Peyer's patch (tissue), 4 donors: ENCODE measurements at regions not wholly inside any gene's neighbourhood (a gene's known extent, or its start where the extent isn't known, plus 50 kb on each side); places are given as distances from the start of the nearest gene placed in this dataset.

Source experiments
- DNase-seq, 3 donors: peaks; one replicate each; pipeline ENCODE4 v3.0.0-alpha.2; 2017 to 2019
- H3K27ac ChIP-seq, 4 donors: fragments of 200-600 bp; sonication (generic); one replicate each; pipeline ENCODE4 v1.5.1; 2016 to 2019
- H3K27me3 ChIP-seq, 2 donors: fragments of 200-600 bp; sonication (generic); one replicate each; pipeline ENCODE4 v1.5.1; 2019
- H3K36me3 ChIP-seq, 3 donors: fragments of 200-600 bp; sonication (generic); one replicate each; pipeline ENCODE4 v1.5.1; 2016 to 2019
- H3K4me1 ChIP-seq, 4 donors: fragments of 200-600 bp; sonication (generic); one replicate each; pipeline ENCODE4 v1.5.1; 2016 to 2019
- H3K4me3 ChIP-seq, 4 donors: fragments of 200-600 bp; sonication (generic); 1 replicate in 3 of 4; 2 replicates in 1 of 4; pipeline ENCODE4 v1.5.1; 2016 to 2019; ENCODE audit warnings: mild to moderate bottlenecking in 1 of 4
- H3K9me3 ChIP-seq, 4 donors: fragments of 200-600 bp; sonication (generic); one replicate each; pipeline ENCODE4 v1.5.1; 2016 to 2019; ENCODE audit warnings: mild to moderate bottlenecking in 1 of 4
- POLR2A ChIP-seq, 2 donors: fragments of 450-650 bp; IDR thresholded peaks; one replicate each; pipeline ENCODE4 v1.5.1; 2017; ENCODE audit warnings: antibody characterized with exemption in 2 of 2, mild to moderate bottlenecking in 2 of 2, moderate library complexity in 2 of 2
- TF ChIP-seq, protein P1 (sequence below), 6 experiments: fragments of 450-650 bp in 4 of 6; fragments of 200-600 bp in 2 of 6; sonication (generic) in 1 of 6; IDR thresholded peaks; one replicate each; pipeline ENCODE4 v1.5.1; 2017 to 2019; ENCODE audit warnings: antibody characterized with exemption in 6 of 6, mild to moderate bottlenecking in 3 of 6, moderate library complexity in 1 of 6

DNA sequence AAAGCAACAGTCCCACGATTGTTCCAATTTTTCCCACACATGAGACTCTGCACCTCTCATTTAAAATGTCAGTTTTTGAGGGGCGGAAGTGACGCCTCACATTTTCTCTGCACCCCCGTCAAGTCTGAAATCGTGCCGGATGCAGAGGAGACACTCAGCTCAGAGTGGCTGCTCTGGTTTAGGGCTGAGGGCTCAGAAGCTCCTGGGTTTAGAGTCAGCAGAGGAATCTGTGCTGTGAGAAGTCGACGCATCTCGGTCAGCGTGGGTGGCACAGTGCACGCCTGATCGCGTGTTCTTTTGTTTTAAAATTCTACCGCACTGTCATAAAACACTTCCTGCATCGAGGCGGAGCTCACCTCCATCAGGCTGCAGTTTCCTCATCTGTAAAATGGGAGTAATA is 116.7 kb upstream of the ADRA2C start:
- Histone ChIP-seq H3K4me3 (no peak overlapping the region), H3K36me3 (no peaks in the 10 kb centered on the region), H3K9me3 (no peaks in the 10 kb centered on the region), H3K4me1 (no peaks in the 10 kb centered on the region), H3K27ac (no peak overlapping the region), H3K27me3 (no peaks in the 10 kb centered on the region)
- no peak for DNase-seq
- no peak for TF ChIP-seq POLR2A (IDR thresholded peaks at IDR 0.05)
- TF ChIP-seq, protein P1, sequence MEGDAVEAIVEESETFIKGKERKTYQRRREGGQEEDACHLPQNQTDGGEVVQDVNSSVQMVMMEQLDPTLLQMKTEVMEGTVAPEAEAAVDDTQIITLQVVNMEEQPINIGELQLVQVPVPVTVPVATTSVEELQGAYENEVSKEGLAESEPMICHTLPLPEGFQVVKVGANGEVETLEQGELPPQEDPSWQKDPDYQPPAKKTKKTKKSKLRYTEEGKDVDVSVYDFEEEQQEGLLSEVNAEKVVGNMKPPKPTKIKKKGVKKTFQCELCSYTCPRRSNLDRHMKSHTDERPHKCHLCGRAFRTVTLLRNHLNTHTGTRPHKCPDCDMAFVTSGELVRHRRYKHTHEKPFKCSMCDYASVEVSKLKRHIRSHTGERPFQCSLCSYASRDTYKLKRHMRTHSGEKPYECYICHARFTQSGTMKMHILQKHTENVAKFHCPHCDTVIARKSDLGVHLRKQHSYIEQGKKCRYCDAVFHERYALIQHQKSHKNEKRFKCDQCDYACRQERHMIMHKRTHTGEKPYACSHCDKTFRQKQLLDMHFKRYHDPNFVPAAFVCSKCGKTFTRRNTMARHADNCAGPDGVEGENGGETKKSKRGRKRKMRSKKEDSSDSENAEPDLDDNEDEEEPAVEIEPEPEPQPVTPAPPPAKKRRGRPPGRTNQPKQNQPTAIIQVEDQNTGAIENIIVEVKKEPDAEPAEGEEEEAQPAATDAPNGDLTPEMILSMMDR (IDR thresholded peaks at IDR 0.05), result no peak

DNA sequence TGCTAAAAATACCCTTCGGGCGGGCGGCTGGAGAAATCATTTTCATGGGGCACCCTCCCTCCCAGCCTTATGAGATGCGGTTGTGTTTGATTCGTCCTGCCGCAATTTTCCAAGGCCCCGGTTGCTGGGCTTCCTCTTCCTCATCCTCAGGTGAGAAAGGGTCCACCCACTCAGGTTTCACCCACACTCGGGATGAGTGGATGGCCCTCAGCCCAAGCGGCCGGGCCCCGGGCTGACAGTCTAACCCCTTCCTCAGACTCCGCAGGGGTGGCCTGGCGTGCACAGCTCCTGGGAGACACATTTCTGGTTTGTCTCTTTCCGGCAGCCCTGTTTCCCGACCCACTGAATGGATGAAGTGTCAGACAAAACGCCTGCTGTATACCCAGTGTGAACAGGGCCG is 116.5 kb upstream of the LRPAP1 start:
- no peak for DNase-seq
- Histone ChIP-seq H3K9me3 (no peaks in the 10 kb centered on the region), H3K36me3 (no peaks in the 10 kb centered on the region), H3K4me3 (no peak overlapping the region), H3K4me1 (no peaks in the 10 kb centered on the region), H3K27ac (no peak overlapping the region), H3K27me3 (no peaks in the 10 kb centered on the region)
- TF ChIP-seq POLR2A (IDR thresholded peaks at IDR 0.05), result no peak
- TF ChIP-seq, protein P1 (IDR thresholded peaks at IDR 0.05), result no peak

DNA sequence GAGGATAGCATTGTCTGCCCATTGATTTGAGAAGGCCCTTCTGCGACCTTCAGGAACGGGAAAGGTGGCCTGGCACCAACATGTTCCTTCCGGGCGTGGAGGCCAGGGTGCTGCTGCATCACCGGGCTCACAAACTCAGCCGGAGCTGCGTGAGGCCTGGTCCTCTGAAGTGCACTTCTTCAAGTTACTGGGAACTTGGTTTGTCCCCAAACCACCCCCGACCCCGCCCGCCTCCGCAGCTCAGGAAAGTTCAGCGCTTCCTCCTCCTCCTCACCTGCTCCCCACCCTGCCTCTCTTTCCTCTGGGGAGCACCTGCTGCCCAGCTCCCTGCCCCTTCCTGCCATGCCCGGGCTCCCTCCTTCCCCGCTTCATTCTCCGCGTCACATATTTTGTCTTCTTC is 116.0 kb upstream of the LRPAP1 start:
- no peaks in the 10 kb centered on the region for H3K9me3 ChIP-seq
- H3K27me3 ChIP-seq, result no peaks in the 10 kb centered on the region
- TF ChIP-seq, protein P1 (IDR thresholded peaks at IDR 0.05), result no peak
- TF ChIP-seq POLR2A (IDR thresholded peaks at IDR 0.05), result no peak
- no peaks in the 10 kb centered on the region for H3K36me3 ChIP-seq
- no peak overlapping the region for H3K4me3 ChIP-seq
- DNase-seq, result no peak
- H3K27ac ChIP-seq, result no peak overlapping the region
- no peaks in the 10 kb centered on the region for H3K4me1 ChIP-seq

DNA sequence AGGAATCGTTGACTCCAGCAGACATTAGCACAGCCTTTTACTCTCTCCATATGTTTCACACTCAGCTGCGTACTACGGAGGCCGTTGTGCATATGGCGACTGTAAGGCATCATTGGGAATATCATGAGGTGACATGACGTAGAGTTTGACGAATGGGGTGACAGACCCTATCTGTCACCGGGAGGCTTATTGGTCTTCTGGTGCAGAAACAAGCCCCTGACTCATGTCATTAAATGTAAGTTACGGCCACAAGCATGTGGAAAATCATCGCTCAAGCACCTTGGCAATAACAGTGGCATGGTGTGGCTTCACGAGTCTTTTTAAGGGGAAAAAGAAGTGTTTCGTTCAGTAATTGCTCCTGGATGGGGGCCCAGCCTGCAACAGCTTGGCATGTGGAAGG is 115.2 kb upstream of the LRPAP1 start:
- no peak for DNase-seq
- no peak overlapping the region for H3K27ac ChIP-seq
- H3K4me1 ChIP-seq, result no peaks in the 10 kb centered on the region
- no peaks in the 10 kb centered on the region for H3K36me3 ChIP-seq
- no peak overlapping the region for H3K4me3 ChIP-seq
- TF ChIP-seq, protein P1 (IDR thresholded peaks at IDR 0.05), result no peak
- TF ChIP-seq POLR2A (IDR thresholded peaks at IDR 0.05), result no peak
- H3K9me3 ChIP-seq, result no peaks in the 10 kb centered on the region
- H3K27me3 ChIP-seq, result no peaks in the 10 kb centered on the region

DNA sequence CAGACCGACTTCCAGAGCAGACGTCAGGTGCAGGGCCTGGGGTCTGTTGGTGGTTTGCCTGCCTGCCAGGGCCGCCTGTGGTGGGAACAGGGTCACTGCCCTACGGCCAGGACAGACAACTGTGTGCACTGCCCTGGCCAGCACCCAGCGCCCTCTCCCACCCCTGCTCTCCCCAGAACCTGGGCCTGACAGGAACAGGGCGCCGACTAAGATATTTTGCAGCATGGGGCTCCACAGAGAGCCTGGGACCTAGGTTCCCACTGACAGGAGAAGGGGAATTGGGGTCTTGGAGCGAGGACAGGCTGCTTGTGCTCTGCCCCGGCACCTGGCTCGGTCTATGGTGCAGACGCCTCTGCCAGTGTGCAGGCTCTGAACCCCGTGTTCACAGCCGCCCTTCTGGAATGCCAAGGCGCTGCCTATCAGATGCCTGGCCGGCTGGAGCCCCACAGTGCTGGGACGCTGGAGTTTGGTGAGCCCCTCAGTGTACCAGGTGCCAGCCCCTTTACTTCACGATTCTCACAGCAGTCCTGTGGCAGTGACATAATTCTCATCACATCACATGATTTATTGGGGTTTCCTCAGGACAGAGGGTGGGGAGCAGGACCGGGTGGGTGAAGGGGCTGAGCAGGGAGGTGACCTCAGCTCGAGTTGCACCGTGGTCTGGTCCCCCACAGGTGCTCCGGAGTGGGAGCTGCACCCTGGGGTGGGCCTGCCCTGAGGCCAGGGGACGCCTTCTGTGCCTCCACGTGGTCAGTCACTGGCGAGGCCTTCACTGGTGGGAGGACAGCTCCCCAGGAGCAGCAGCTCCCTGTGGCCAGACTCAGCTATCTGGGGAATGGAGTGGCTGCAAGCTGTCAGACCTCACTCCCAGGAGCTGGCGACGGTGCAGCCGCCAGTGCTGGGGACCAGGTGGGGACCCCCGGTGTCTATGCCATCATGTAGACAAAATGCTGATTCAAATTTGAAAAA is 113.8 kb upstream of the LRPAP1 start:
- TF ChIP-seq, protein P1 (IDR thresholded peaks at IDR 0.05), result no peak
- no peak for TF ChIP-seq POLR2A (IDR thresholded peaks at IDR 0.05)
- Histone ChIP-seq H3K27ac (no peak overlapping the region), H3K4me3 (no peak overlapping the region), H3K36me3 (no peaks in the 10 kb centered on the region), H3K4me1 (no peaks in the 10 kb centered on the region), H3K27me3 (no peaks in the 10 kb centered on the region), H3K9me3 (no peaks in the 10 kb centered on the region)
- DNase-seq, result no peak
